NT2/D1 (cell line): ENCODE measurements at regions not wholly inside any gene's neighbourhood (a gene's known extent, or its start where the extent isn't known, plus 50 kb on each side); places are given as distances from the start of the nearest gene placed in this dataset.

Experiments used
- DNase-seq: peaks from one replicate; pipeline ENCODE4 v3.0.0-alpha.2; 2011; ENCODE audit warnings: low read depth, low spot score
- H3K27me3 ChIP-seq: 2 replicates; pipeline ENCODE4 v1.6.0; 2011; ENCODE audit warnings: mild to moderate bottlenecking; ENCODE audit not compliant: insufficient read length, insufficient read depth
- H3K36me3 ChIP-seq: 2 replicates; pipeline ENCODE4 v1.6.1; 2011; ENCODE audit warnings: mild to moderate bottlenecking, low read length, mixed read lengths; ENCODE audit not compliant: insufficient read depth, insufficient read length
- H3K4me1 ChIP-seq: 2 replicates; pipeline ENCODE4 v1.5.1; 2011; ENCODE audit not compliant: insufficient read depth, insufficient read length
- H3K4me3 ChIP-seq: 2 replicates; pipeline ENCODE4 v1.5.1; 2011; ENCODE audit warnings: low read depth; ENCODE audit not compliant: insufficient read length
- H3K9ac ChIP-seq: 2 replicates; pipeline ENCODE4 v1.6.0; 2011; ENCODE audit warnings: low read depth; ENCODE audit not compliant: insufficient read length
- H3K9me3 ChIP-seq: 2 replicates; pipeline ENCODE4 v1.5.1; 2011; ENCODE audit warnings: mild to moderate bottlenecking, low read length; ENCODE audit not compliant: insufficient read depth
- SUZ12 ChIP-seq: IDR thresholded peaks from 2 replicates; pipeline ENCODE4 v1.6.1; 2011; ENCODE audit not compliant: insufficient read length, insufficient read depth; ENCODE audit errors: extremely low read depth
- YY1 ChIP-seq: IDR thresholded peaks from 2 replicates; pipeline ENCODE4 v1.6.1; 2011; ENCODE audit not compliant: insufficient read length, insufficient read depth
- ZNF274 ChIP-seq: IDR thresholded peaks from 2 replicates; pipeline ENCODE4 v1.6.1; 2011; ENCODE audit warnings: mild to moderate bottlenecking, low read depth, low read length

- no peak overlapping the region for H3K4me3 ChIP-seq
- H3K9me3 ChIP-seq, result peaks cover 16% of the 10 kb centered on the region; the same call in 1 of the 2 replicates
- no peaks in the 10 kb centered on the region for H3K36me3 ChIP-seq
- DNase-seq, result no peak
- H3K4me1 ChIP-seq, result peaks cover 19% of the 10 kb centered on the region
- no peak for TF ChIP-seq YY1
- TF ChIP-seq SUZ12, result no peak
- no peak for TF ChIP-seq ZNF274
- H3K27me3 ChIP-seq, result no peaks in the 10 kb centered on the region
- peak overlapping the region; percentile 70 for H3K9ac ChIP-seq
These were observed 113.0 kb downstream of the SIK1 start for GRCh38 chr21:43313939-43314405.

- Histone ChIP-seq H3K4me1 (peaks cover 18% of the 10 kb centered on the region), H3K27me3 (no peaks in the 10 kb centered on the region), H3K9me3 (peaks cover 16% of the 10 kb centered on the region; the same call in 1 of the 2 replicates), H3K9ac (peak overlapping the region; percentile 70), H3K36me3 (no peaks in the 10 kb centered on the region), H3K4me3 (no peak overlapping the region)
- DNase-seq, result no peak
- TF ChIP-seq YY1, result no peak
- TF ChIP-seq ZNF274, result no peak
- no peak for TF ChIP-seq SUZ12
These were observed 113.6 kb downstream of the SIK1 start for GRCh38 chr21:43313221-43313938.

GRCh38 chr21:43312751-43313169 lies 114.2 kb downstream of the SIK1 start:
- TF ChIP-seq ZNF274, result no peak
- no peak for TF ChIP-seq YY1
- TF ChIP-seq SUZ12, result no peak
- Histone ChIP-seq H3K4me3 (no peak overlapping the region), H3K36me3 (no peaks in the 10 kb centered on the region), H3K4me1 (peaks cover 18% of the 10 kb centered on the region), H3K27me3 (no peaks in the 10 kb centered on the region), H3K9ac (no peak overlapping the region), H3K9me3 (peaks cover 10% of the 10 kb centered on the region; the same call in 1 of the 2 replicates)
- peak; percentile 80 for DNase-seq

- no peak overlapping the region for H3K9ac ChIP-seq
- H3K27me3 ChIP-seq, result no peaks in the 10 kb centered on the region
- DNase-seq, result no peak
- H3K4me3 ChIP-seq, result no peak overlapping the region
- H3K36me3 ChIP-seq, result no peaks in the 10 kb centered on the region
- peaks cover 2% of the 10 kb centered on the region; the same call in 1 of the 2 replicates for H3K9me3 ChIP-seq
- TF ChIP-seq YY1, result no peak
- TF ChIP-seq ZNF274, result no peak
- TF ChIP-seq SUZ12, result no peak
- peaks cover 24% of the 10 kb centered on the region for H3K4me1 ChIP-seq
These were observed 114.9 kb downstream of the SIK1 start for GRCh38 chr21:43312011-43312410.

GRCh38 chr21:43311301-43311817 lies 115.6 kb downstream of the SIK1 start:
- no peak for TF ChIP-seq SUZ12
- no peak for TF ChIP-seq YY1
- no peak for TF ChIP-seq ZNF274
- H3K27me3 ChIP-seq, result no peaks in the 10 kb centered on the region
- H3K36me3 ChIP-seq, result no peaks in the 10 kb centered on the region
- H3K4me3 ChIP-seq, result no peak overlapping the region
- peaks cover 25% of the 10 kb centered on the region for H3K4me1 ChIP-seq
- H3K9me3 ChIP-seq, result no peaks in the 10 kb centered on the region
- H3K9ac ChIP-seq, result no peak overlapping the region
- no peak for DNase-seq

- peaks cover 26% of the 10 kb centered on the region for H3K4me1 ChIP-seq
- H3K36me3 ChIP-seq, result no peaks in the 10 kb centered on the region
- no peaks in the 10 kb centered on the region for H3K9me3 ChIP-seq
- DNase-seq, result no peak
- no peak for TF ChIP-seq ZNF274
- TF ChIP-seq YY1, result no peak
- no peak for TF ChIP-seq SUZ12
- H3K27me3 ChIP-seq, result no peaks in the 10 kb centered on the region
- no peak overlapping the region for H3K4me3 ChIP-seq
- H3K9ac ChIP-seq, result no peak overlapping the region
These were observed 118.1 kb downstream of the SIK1 start for GRCh38 chr21:43308815-43309283.

- TF ChIP-seq YY1, result no peak
- no peak for TF ChIP-seq SUZ12
- TF ChIP-seq ZNF274, result no peak
- Histone ChIP-seq H3K9me3 (no peaks in the 10 kb centered on the region), H3K9ac (no peak overlapping the region), H3K4me3 (no peak overlapping the region), H3K36me3 (no peaks in the 10 kb centered on the region), H3K4me1 (peaks cover 26% of the 10 kb centered on the region), H3K27me3 (no peaks in the 10 kb centered on the region)
- DNase-seq, result no peak
These were observed 118.7 kb downstream of the SIK1 start for GRCh38 chr21:43308101-43308814.
